Vagina (tissue), 2 donors: ENCODE measurements at regions not wholly inside any gene's neighbourhood (a gene's known extent, or its start where the extent isn't known, plus 50 kb on each side); places are given as distances from the start of the nearest gene placed in this dataset.
"Not testable (repeated sequence)": the region's sequence is repeated elsewhere in the genome, so short reads cannot be mapped to it uniquely, and the experiment has no call there.

Experiments used
- DNase-seq, 2 donors: peaks; one replicate each; pipeline ENCODE4 v3.0.0-alpha.2; 2017; ENCODE audit errors: extremely low spot score in 2 of 2
- H3K27ac ChIP-seq: fragments of 200-600 bp; sonication (generic); one replicate; pipeline ENCODE4 v1.5.1; 2019
- H3K27me3 ChIP-seq: fragments of 200-600 bp; sonication (generic); one replicate; pipeline ENCODE4 v1.5.1; 2019
- H3K36me3 ChIP-seq, 2 donors: fragments of 200-600 bp; sonication (generic); one replicate each; pipeline ENCODE4 v1.5.1; 2017 to 2019
- H3K4me1 ChIP-seq: fragments of 200-600 bp; sonication (generic); one replicate; pipeline ENCODE4 v1.5.1; 2019
- H3K4me3 ChIP-seq, 2 donors: fragments of 200-600 bp; sonication (generic); 1 replicate in 1 of 2; 2 replicates in 1 of 2; pipeline ENCODE4 v1.5.1; 2016 to 2019
- H3K9me3 ChIP-seq: fragments of 200-600 bp; sonication (generic); one replicate; pipeline ENCODE4 v1.5.1; 2019
- POLR2A ChIP-seq, 2 donors: fragments of 450-650 bp; IDR thresholded peaks; one replicate each; pipeline ENCODE4 v1.6.1; 2017; ENCODE audit warnings: antibody characterized with exemption in 2 of 2, mild to moderate bottlenecking in 2 of 2, moderate library complexity in 2 of 2
- POLR2AphosphoS5 ChIP-seq, 2 donors: sonication (generic); formaldehyde crosslinking; IDR thresholded peaks; one replicate each; pipeline ENCODE4 v1.9.0; 2017; ENCODE audit warnings: antibody characterized with exemption in 2 of 2, mild to moderate bottlenecking in 2 of 2, low read depth in 1 of 2; ENCODE audit not compliant: insufficient read depth in 1 of 2
- intact Hi-C: fragments of 100-400 bp; cut with DNase I; formaldehyde crosslinking; loops from one replicate; pipeline ENCODE4 v1.15.1; 2023
- TF ChIP-seq, protein P1 (sequence below), 3 experiments: fragments of 450-650 bp in 2 of 3; fragments of 200-600 bp in 1 of 3; sonication (generic) in 1 of 3; IDR thresholded peaks; one replicate each; pipeline ENCODE4 v1.5.1; 2017 to 2019; ENCODE audit warnings: antibody characterized with exemption in 3 of 3, mild to moderate bottlenecking in 2 of 3, moderate library complexity in 2 of 3

DNA sequence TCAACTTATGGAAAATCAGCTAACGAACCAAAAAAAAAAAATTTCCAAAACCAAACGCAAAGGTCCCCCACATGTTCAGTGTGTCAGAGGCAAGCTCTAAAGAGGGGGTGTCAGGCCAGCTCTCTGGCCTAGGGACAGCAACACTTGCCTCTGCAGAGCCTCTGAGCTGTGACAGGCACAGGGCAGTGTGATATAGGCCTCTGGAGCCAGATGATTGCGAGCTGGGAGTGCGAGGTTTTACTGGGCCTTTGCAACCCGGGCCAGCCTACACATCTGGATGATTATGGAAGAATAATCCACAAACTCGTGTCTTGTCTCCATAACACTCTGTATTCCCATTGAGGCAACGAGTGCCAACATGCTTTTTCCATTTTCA lies 67.7 kb upstream of the STC2 start:
- intact Hi-C loops, result no loop called here
- Histone ChIP-seq H3K4me3 (no peak overlapping the region), H3K36me3 (no peaks in the 10 kb centered on the region), H3K27me3 (no peaks in the 10 kb centered on the region), H3K4me1 (no peaks in the 10 kb centered on the region), H3K9me3 (no peaks in the 10 kb centered on the region), H3K27ac (no peak overlapping the region)
- DNase-seq, result no peak
- no peak for TF ChIP-seq POLR2AphosphoS5 (IDR thresholded peaks at IDR 0.05; ENCODE audit: insufficient read depth in 1 of 2, low read depth in 1 of 2)
- no peak for TF ChIP-seq POLR2A (IDR thresholded peaks at IDR 0.05)
- TF ChIP-seq, protein P1, sequence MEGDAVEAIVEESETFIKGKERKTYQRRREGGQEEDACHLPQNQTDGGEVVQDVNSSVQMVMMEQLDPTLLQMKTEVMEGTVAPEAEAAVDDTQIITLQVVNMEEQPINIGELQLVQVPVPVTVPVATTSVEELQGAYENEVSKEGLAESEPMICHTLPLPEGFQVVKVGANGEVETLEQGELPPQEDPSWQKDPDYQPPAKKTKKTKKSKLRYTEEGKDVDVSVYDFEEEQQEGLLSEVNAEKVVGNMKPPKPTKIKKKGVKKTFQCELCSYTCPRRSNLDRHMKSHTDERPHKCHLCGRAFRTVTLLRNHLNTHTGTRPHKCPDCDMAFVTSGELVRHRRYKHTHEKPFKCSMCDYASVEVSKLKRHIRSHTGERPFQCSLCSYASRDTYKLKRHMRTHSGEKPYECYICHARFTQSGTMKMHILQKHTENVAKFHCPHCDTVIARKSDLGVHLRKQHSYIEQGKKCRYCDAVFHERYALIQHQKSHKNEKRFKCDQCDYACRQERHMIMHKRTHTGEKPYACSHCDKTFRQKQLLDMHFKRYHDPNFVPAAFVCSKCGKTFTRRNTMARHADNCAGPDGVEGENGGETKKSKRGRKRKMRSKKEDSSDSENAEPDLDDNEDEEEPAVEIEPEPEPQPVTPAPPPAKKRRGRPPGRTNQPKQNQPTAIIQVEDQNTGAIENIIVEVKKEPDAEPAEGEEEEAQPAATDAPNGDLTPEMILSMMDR (IDR thresholded peaks at IDR 0.05), result no peak

DNA sequence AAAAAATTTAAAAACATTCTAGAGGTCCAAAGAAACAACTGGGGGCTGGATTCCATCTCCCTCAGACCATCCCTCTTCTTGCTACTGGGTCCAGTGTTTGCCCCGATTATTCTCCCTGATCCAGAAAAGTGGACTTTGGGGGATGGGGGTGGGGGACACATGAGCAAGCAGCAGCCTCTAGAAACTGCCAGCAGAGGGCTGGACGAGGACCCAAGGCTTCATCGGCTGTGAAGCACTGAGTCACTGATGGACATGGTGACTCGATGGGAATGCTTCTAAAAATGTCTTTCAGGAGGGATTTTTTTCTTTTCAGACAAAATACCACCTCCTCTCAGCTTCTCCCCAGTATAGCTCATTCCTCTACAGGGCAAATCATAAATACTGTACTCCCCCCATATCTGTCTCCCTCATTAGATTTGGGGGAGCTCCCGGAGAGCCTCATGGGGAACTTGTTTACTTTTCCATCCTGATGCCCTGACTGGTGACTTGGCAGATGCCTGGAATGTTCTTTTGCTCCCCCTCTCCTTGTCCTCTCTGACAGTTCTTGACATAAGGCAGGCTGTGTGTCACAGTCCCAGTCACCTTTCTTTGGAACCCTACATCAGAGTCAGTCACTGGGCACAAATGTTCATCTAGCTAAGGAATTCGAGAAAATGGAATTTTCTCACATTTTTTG lies 67.2 kb upstream of the STC2 start:
- no peaks in the 10 kb centered on the region for H3K27me3 ChIP-seq
- no peak overlapping the region for H3K27ac ChIP-seq
- no peak for DNase-seq
- H3K4me3 ChIP-seq, result no peak overlapping the region
- H3K36me3 ChIP-seq, result no peaks in the 10 kb centered on the region
- TF ChIP-seq, protein P1 (IDR thresholded peaks at IDR 0.05), result no peak
- TF ChIP-seq POLR2AphosphoS5 (IDR thresholded peaks at IDR 0.05; ENCODE audit: insufficient read depth in 1 of 2, low read depth in 1 of 2) (no peak), POLR2A (IDR thresholded peaks at IDR 0.05) (no peak)
- intact Hi-C loops, result no loop called here
- H3K4me1 ChIP-seq, result no peaks in the 10 kb centered on the region
- H3K9me3 ChIP-seq, result no peaks in the 10 kb centered on the region

DNA sequence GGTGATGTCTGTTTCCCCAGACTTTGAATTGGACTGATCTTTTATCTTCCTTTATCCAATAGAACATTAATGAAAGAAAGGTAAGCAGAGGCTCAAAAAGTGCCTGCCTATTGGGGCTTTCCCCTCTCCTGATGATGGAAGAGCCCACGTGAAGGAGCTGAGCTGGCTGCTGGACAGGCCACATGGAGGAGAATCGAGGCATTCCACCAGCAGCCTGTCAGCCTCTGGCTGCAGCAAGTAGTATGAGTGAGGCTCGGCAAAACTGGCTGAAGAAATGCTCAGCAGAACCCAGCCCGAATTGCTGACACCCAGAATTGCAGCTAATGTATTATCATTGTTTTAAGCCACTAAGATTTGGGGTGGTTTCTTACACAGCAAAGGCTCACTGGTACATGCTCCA lies 66.5 kb upstream of the STC2 start:
- intact Hi-C loops, result no loop called here
- DNase-seq, result no peak
- H3K9me3 ChIP-seq, result no peaks in the 10 kb centered on the region
- H3K36me3 ChIP-seq, result no peaks in the 10 kb centered on the region
- no peak overlapping the region for H3K27ac ChIP-seq
- H3K4me1 ChIP-seq, result no peaks in the 10 kb centered on the region
- H3K4me3 ChIP-seq, result no peak overlapping the region
- TF ChIP-seq POLR2AphosphoS5 (IDR thresholded peaks at IDR 0.05; ENCODE audit: insufficient read depth in 1 of 2, low read depth in 1 of 2) (no peak), POLR2A (IDR thresholded peaks at IDR 0.05) (no peak)
- TF ChIP-seq, protein P1 (IDR thresholded peaks at IDR 0.05), result no peak
- no peaks in the 10 kb centered on the region for H3K27me3 ChIP-seq

DNA sequence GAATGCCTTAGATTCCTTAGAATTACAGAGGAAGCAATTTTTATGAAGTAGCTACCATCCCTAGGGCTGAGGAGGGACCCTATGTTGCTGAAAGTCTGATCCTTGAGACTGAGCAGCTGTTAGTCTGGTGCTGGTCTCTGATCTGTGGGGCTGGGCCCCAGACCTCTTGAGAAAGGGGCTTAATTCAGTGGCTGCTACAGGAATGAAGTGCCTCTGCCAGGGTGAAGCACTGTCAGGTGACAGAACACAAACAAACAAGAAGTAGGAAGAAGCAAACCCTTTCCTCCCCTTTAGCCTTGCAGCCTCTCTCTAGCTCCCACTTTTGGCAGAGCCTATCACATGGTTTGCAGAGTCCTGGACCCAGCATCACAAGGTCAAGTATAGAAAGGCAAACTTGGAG lies 64.0 kb upstream of the STC2 start:
- Histone ChIP-seq H3K9me3 (no peaks in the 10 kb centered on the region), H3K27ac (no peak overlapping the region), H3K4me3 (no peak overlapping the region), H3K4me1 (no peaks in the 10 kb centered on the region), H3K27me3 (no peaks in the 10 kb centered on the region), H3K36me3 (no peaks in the 10 kb centered on the region)
- TF ChIP-seq, protein P1 (IDR thresholded peaks at IDR 0.05), result no peak
- TF ChIP-seq POLR2AphosphoS5 (IDR thresholded peaks at IDR 0.05; ENCODE audit: insufficient read depth in 1 of 2, low read depth in 1 of 2) (no peak), POLR2A (IDR thresholded peaks at IDR 0.05) (no peak)
- DNase-seq, result peak in 1 of 2 donors; percentile 22
- intact Hi-C loops, result no loop called here

DNA sequence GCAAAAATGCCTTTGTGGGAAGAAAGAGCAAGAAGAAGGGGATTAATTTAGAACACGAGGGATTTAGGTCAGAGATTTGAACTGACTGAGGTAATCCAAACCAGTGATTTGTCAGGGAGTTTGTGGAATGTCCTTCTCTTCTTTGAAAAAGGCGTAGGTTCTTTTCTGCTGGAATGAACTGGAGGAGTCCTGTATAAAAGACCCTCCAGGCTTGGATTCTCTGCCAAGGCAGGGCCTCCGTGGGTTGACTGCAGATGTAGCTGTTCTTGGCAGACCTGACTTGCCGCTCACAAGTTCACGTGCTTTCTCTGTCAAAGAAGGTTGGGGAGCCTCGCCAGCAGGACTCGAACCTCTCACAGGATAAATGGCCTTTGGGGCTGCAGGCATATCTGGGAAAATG lies 62.8 kb upstream of the STC2 start:
- H3K27ac ChIP-seq, result no peak overlapping the region
- H3K4me1 ChIP-seq, result no peaks in the 10 kb centered on the region
- H3K27me3 ChIP-seq, result no peaks in the 10 kb centered on the region
- H3K4me3 ChIP-seq, result no peak overlapping the region
- intact Hi-C loops, result no loop called here
- no peaks in the 10 kb centered on the region for H3K36me3 ChIP-seq
- no peaks in the 10 kb centered on the region for H3K9me3 ChIP-seq
- DNase-seq, result peak in 1 of 2 donors; percentile 7
- TF ChIP-seq, protein P1 (IDR thresholded peaks at IDR 0.05), result no peak

DNA sequence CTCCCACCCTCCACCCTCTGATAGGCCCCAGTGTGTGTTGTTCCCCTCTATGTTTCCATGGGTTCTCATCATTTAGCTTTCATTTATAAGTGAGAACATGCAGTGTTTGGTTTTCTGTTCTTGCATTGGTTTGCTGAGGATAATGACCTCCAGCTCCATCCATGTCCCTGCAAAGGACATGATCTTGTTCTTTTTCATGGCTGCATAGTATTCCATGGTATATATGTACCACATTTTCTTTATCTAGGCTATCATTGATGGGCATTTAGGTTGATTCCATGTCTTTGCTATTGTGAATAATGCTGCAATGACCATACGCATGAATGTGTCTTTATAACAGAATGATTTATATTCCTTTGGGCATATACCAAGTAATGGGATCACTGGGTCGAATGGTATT lies 59.1 kb upstream of the STC2 start:
- H3K27me3 ChIP-seq, H3K4me1 ChIP-seq, H3K4me3 ChIP-seq, DNase-seq, intact Hi-C loops, H3K27ac ChIP-seq, H3K9me3 ChIP-seq, H3K36me3 ChIP-seq: not testable (repeated sequence)
